ENCODE measurements at regions not wholly inside any gene's neighbourhood (a gene's known extent, or its start where the extent isn't known, plus 50 kb on each side); places are given as distances from the start of the nearest gene placed in this dataset.
"Not testable (repeated sequence)": the region's sequence is repeated elsewhere in the genome, so short reads cannot be mapped to it uniquely, and the experiment has no call there.

DNA sequence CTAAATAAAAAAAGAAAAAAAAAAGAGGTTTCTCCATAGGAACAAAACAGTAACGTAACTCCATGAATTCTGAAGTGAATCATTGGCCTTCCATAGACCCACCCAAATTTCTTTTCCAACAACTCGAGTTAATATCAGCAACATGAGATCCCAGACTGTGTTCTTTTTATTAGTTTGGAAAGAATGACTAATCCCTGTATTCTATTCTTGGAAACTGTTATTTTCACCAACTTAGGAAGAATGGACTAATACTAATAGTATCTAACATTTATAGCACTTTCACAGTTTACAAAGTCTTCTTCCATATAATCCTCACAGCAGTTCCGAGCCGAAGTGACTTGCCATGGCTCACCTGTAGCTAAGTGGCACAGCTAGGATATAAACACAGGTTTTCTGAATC, 72.7 kb upstream of the SLC4A7 start:
- peak; percentile 31 for DNase-seq

DNA sequence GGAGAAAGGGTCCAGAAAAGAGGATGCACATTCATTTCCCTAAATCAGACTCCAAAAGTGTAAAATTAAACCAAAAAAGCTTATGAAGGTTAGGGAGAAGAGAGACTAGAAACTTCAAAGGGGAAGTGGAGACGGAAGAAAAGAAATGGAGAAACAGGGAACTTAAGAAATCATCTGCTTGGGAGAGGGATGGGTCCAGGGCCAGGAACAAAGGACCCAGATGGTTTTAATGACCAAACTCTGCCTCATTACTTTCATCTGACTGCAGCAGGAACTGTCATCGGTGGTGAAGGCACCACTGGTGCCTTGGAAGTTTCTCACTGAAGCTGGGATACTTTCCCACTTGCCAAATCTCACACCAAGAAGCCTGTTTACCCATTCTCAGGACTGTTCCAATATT, 70.5 kb upstream of the SLC4A7 start:
- no peak for DNase-seq

DNA sequence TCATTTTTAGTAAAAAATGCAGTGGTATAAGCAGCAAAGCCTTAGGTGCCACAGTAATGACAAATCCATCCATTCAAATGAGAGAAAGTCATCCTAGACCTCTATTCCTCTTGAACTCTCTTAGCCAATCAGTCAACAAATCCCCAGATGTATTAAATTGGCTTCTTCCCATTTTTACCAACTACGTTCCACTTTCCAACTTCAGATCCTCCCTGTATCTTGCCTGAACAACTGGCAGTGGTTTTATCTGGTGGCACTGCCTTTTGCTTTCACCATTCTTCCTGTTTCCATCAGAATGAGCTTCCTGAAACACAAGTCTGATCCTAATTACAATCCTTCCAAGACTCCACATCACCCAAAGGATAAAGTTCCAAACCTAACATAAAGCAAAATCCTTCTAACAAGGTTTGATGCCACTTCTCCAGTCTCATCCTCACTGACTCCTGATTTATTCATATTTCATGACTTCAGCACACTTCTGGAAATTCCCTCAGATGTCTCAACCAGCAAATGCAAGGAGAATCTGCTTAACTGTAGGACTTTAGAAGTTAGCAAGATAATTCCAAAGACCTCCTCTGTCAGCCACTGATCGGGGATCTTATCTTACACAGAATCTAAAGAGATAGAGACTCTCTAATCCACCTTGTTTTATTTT, 69.8 kb upstream of the SLC4A7 start:
- DNase-seq: no peak

DNA sequence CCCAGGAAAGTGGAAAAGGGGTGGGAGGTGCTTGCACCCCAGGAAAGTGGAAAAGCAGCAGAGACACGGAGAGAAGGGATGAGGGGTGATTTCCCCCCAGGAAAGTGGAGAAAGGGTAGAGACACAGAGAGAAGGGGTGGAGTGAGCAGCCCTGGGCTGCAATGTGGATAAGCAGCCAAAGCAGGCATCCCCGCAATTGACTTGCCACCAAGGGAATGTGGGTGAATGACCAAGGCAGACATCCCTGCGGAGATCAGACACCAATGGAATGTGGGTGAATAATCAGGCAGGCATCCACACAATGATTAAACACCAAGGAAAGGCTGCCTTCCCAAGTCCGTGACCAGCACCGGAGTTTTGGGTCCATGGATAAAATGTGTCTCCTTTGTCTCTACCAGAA, 68.5 kb upstream of the SLC4A7 start:
- not testable (repeated sequence) for DNase-seq

DNA sequence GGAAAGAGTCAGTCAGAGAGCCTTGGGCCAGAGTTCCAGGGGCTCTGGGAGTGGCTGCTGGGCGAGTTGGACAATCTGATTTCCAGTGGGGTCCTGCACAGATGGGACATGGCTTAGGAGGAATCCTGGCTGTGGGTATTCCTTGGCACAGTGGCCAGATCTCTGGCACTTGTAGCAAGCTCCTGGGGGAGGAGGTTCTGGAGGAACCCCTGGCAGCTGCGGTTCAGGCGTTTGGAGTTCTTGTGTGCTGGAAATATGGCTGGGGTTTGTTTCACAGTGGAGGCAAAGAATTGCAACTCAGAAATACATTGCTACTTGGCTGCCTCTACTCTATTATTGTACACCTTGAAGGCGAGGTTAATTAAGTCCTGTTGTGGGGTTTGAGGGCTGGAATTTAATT, 67.2 kb upstream of the SLC4A7 start:
- DNase-seq: not testable (repeated sequence)

DNA sequence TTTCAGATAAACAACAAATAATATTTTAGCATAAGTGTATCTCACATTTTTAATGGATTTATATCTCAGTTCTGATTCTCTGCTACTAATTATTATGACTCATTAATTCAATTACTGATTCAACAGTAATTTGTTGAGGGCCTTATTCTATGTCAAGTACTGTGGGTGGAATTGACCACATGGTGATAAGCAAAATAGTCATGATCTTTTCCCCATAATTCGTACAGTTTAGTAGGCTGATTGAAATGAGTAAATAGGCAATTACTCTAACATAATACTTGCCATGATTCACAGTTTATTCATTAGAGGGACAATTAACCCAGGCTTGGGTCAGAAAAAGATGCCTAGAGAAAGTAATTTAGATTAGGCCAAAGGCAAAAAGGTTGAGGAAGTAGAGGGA, 60.9 kb upstream of the SLC4A7 start:
- no peak for DNase-seq

DNA sequence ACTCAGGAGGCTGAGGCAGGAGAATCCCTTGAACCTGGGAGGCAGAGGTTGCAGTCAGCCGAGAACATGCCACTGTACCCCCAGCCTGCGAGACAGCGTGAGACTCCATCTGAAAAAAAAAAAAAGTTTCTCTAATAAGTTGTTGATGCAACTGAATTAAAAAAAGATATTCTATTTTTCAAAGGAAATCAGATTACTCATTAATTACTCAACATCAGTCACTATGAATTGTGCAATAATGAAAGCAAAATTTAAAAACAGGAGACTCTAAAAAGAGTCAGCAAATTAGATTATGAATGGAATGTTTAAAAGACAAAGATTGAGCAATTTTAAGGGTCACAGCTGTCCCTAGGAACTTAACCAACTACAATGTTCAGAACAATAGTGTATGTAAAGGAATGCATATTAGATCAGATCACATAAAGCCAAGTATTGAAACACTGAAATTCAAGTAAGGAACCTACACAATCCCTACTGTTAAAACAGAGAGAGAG, 60.2 kb upstream of the SLC4A7 start:
- DNase-seq: no peak

DNA sequence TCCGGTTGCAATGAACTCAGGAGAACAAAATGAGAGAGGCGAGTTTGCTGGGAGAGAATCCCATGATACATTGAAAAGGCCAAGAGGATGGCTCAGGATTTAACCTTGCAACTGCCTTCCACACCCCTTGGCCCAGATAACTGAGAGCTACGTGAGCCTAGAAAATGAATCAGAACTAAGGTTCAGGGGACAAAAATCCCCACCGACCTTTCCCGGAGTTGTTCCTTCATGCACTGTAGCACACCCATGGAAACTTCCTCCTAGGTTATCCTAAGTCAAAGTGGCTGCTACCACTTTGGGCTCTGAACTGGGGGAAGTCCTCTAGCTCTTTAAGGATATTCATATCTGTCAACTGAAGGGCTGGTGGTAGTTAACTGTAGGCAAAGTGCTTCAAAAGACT, 58.3 kb upstream of the SLC4A7 start:
- DNase-seq: no peak

DNA sequence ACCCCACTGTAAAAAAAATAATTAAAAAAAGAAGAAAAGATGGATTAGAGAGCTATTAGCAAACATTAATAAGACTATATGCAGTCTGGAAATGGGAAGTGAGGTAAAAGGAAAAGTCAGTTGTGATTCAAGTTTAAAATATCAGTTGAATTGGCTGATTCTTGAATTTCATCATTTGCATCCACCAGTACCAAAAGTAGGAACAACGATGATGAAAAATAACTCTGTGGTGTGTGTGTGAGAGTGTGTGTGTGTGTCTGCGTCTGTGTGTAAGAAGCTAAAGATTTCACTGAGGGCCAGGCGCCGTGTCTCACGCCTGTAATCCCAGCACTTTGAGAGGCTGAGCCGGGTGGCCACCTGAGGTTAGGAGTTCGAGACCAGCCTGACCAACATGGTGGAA, 56.0 kb upstream of the SLC4A7 start:
- DNase-seq: no peak

DNA sequence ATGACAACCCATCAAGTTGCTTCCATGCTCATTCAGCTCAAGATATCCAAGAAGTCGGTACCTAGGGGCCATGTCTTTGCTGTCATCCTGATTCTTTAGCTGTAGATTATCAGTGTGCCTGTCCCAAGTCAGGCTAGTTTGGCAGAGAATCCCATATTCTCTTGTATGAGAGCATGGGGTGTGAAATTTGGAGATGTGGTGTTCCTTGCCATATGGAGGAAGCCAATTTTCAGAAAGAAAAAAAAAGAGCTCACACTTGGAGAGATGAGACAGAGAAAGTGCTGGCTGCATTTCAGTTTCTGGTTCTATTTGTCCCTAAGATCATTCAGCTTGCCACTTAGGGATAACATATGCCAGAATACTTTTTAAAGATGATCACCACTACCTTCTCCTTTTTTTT, 52.3 kb upstream of the SLC4A7 start:
- no peak for DNase-seq

DNA sequence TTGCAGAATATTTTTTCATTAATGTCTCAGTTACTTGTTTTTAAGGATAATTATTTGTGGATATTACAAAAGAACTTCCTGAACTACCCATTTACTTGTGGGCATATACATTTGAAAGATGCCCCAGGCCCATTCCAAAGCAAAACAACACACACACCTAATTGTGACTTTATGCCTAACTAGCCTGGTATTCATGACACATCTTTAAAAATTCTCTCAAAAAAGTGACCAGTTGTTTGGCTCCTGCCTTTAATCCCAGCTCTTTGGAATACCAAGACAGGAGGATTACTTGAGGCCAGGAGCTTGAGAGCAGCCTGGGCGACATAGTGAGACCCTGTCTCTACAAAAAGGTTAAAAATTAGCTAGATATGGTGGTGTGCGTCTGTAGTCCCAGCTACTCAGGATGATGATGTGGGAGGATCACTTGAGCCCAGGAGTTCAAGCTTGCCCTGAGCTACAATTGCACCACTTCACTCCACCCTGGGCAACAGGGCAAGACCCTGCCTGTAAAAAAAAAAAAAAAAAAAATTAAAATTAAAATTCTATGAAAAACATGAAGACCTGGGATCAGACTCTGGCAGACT, 51.7 kb upstream of the SLC4A7 start:
- no peak for DNase-seq

DNA sequence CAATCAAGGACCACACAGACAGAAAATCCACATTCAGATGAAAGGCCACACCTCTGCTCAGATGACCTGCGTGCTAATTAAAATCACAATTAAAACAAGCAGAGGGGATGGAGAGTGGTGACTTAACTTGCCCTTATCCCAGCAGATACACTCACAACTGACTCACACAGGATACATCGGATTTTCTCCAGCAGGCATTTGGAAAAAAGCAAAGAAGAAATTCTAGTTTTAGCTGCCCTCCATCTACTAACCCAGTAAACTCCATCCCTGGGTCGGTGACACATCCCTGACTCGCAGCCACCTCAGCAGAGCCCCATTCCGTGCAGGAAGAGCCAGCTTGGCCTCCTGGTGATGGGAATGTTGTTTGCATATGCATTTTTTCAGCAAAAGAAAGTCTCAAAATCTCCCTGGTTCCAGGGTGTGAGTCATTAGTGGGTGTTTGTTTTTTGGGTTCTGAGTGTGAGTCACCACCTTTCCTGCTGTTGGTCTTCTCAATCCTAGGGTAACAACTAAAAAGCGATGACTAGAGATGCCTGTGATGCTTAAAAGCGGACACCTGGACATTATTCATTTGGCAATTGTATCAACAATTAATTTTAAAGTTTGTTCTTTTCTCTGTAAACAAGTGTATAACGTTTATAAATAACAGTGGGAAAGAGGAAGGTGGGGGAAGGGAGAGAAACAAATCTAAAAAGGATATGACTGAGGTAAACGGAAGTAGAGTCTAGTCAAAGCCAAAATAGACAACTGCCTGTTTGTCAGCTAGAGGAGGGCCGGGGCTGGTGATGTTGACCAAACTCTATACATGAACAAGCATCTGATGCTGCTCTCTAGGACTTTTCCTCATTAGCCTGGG, 49.8 kb upstream of the SLC4A7 start:
- DNase-seq: no peak

Measured in muscle of arm (tissue), 1 donor.